Eye (tissue), 1 donor: ENCODE measurements at regions not wholly inside any gene's neighbourhood (a gene's known extent, or its start where the extent isn't known, plus 50 kb on each side); places are given as distances from the start of the nearest gene placed in this dataset.

Source experiments
- DNase-seq: peaks from one replicate; pipeline ENCODE4 v3.0.0-alpha.2; 2015

GRCh38 chr3:65107174-65107573 lies 419.4 kb upstream of the ADAMTS9 start:
- DNase-seq = no peak

- no peak for DNase-seq
Measured at GRCh38 chr3:65101450-65101849, 413.6 kb upstream of the ADAMTS9 start.

- no peak for DNase-seq
Measured at GRCh38 chr3:65098400-65098799, 410.6 kb upstream of the ADAMTS9 start.

- DNase-seq = no peak
Measured at GRCh38 chr3:65096110-65096745, 408.4 kb upstream of the ADAMTS9 start.

- no peak for DNase-seq
Measured at GRCh38 chr3:65094723-65095122, 406.9 kb upstream of the ADAMTS9 start.

GRCh38 chr3:65093641-65094040 lies 405.8 kb upstream of the ADAMTS9 start:
- DNase-seq = no peak

GRCh38 chr3:65091565-65091964 lies 403.8 kb upstream of the ADAMTS9 start:
- DNase-seq = no peak

- DNase-seq = no peak
Measured at GRCh38 chr3:65083240-65083639, 395.4 kb upstream of the ADAMTS9 start.

- DNase-seq = no peak
Measured at GRCh38 chr3:65081536-65081935, 393.7 kb upstream of the ADAMTS9 start.

- no peak for DNase-seq
Measured at GRCh38 chr3:65080432-65080831, 392.6 kb upstream of the ADAMTS9 start.

GRCh38 chr3:65079560-65079959 lies 391.8 kb upstream of the ADAMTS9 start:
- DNase-seq = no peak

GRCh38 chr3:65078748-65079147 lies 390.9 kb upstream of the ADAMTS9 start:
- no peak for DNase-seq

- no peak for DNase-seq
Measured at GRCh38 chr3:65077124-65077523, 389.3 kb upstream of the ADAMTS9 start.

GRCh38 chr3:65070968-65071367 lies 383.2 kb upstream of the ADAMTS9 start:
- peak; percentile 27 for DNase-seq

- DNase-seq = no peak
Measured at GRCh38 chr3:65060904-65061303, 373.1 kb upstream of the ADAMTS9 start.

GRCh38 chr3:65052101-65052500 lies 364.3 kb upstream of the ADAMTS9 start:
- no peak for DNase-seq

- DNase-seq = no peak
Measured at GRCh38 chr3:65048151-65048550, 360.4 kb upstream of the ADAMTS9 start.

GRCh38 chr3:65045138-65045537 lies 357.3 kb upstream of the ADAMTS9 start:
- no peak for DNase-seq

- DNase-seq = no peak
Measured at GRCh38 chr3:65044401-65044800, 356.6 kb upstream of the ADAMTS9 start.

GRCh38 chr3:65042675-65043074 lies 354.9 kb upstream of the ADAMTS9 start:
- DNase-seq = no peak

GRCh38 chr3:65039754-65040210 lies 352.0 kb upstream of the ADAMTS9 start:
- no peak for DNase-seq

- peak; percentile 54 for DNase-seq
Measured at GRCh38 chr3:65037861-65038260, 350.1 kb upstream of the ADAMTS9 start.

GRCh38 chr3:65035246-65035645 lies 347.4 kb upstream of the ADAMTS9 start:
- no peak for DNase-seq

- no peak for DNase-seq
Measured at GRCh38 chr3:65033576-65033975, 345.8 kb upstream of the ADAMTS9 start.

- no peak for DNase-seq
Measured at GRCh38 chr3:65030847-65031463, 343.2 kb upstream of the ADAMTS9 start.
